SK-N-SH (cell line): ENCODE measurements at regions not wholly inside any gene's neighbourhood (a gene's known extent, or its start where the extent isn't known, plus 50 kb on each side); places are given as distances from the start of the nearest gene placed in this dataset.

Experiments
- CTCF ChIA-PET: fragments of 300-600, 350-600 bp; formaldehyde crosslinking; extraction: SDS; loops from one replicate; lab custom pipeline; 2021; lab: Yijun Ruan, JAX
- POLR2A ChIA-PET: fragments of 350-600 bp; sonication (Branson Sonifier 250); formaldehyde crosslinking; extraction: SDS; loops from one replicate; lab custom pipeline; 2020; ENCODE audit warnings: antibody characterized with exemption, inconsistent platforms; lab: Yijun Ruan, JAX
- DNase-seq: peaks from one replicate; pipeline ENCODE4 v3.0.0; 2012
- H2AFZ ChIP-seq: fragments of 200-600 bp; sonication (generic); 2 replicates; pipeline ENCODE4 v1.8.1; 2016; ENCODE audit warnings: antibody characterized with exemption, mild to moderate bottlenecking, low read depth
- H3F3A ChIP-seq: fragments of 200-600 bp; sonication (generic); replicated peaks from 2 replicates; pipeline ENCODE3; 2016; ENCODE audit warnings: antibody characterized with exemption, mild to moderate bottlenecking; ENCODE audit not compliant: insufficient read depth
- H3K27ac ChIP-seq, 2 experiments: fragments of 200-500 bp in 1 of 2; fragments of 200-600 bp in 1 of 2; sonication (Bioruptor generic) in 1 of 2; sonication (generic), shearing (Covaris generic) in 1 of 2; 2 replicates each; pipeline versions ENCODE4 v1.5.1 to v1.6.1; 2014 to 2016; ENCODE audit warnings: low read depth in 2 of 2, inconsistent platforms in 1 of 2, low read length in 1 of 2, mild to moderate bottlenecking in 1 of 2, mixed read lengths in 1 of 2
- H3K27me3 ChIP-seq: fragments of 200-600 bp; sonication (generic), shearing (Covaris generic); 2 replicates; pipeline ENCODE4 v1.6.1; 2016; ENCODE audit warnings: mixed run types; ENCODE audit not compliant: insufficient read depth
- H3K36me3 ChIP-seq, 2 experiments: fragments of 200-500 bp in 1 of 2; fragments of 200-600 bp in 1 of 2; sonication (Bioruptor generic) in 1 of 2; sonication (generic) in 1 of 2; replicated peaks in 1 of 2; 2 replicates each; pipeline versions ENCODE3 to v1.5.1; 2014 to 2016; ENCODE audit warnings: low read length in 1 of 2, mild to moderate bottlenecking in 1 of 2; ENCODE audit not compliant: insufficient read depth in 2 of 2, control insufficient read depth in 1 of 2
- H3K4me1 ChIP-seq, 2 experiments: fragments of 200-500 bp in 1 of 2; fragments of 200-600 bp in 1 of 2; sonication (Bioruptor generic) in 1 of 2; sonication (generic), shearing (Covaris generic) in 1 of 2; 2 replicates each; pipeline versions ENCODE4 v1.5.1 to v1.6.1; 2014 to 2016; ENCODE audit warnings: low read depth in 1 of 2, low read length in 1 of 2, mixed run types in 1 of 2; ENCODE audit not compliant: insufficient read depth in 2 of 2, control insufficient read depth in 1 of 2
- H3K4me2 ChIP-seq: fragments of 200-600 bp; sonication (generic), shearing (Covaris generic); 2 replicates; pipeline ENCODE4 v1.6.1; 2017; ENCODE audit warnings: mixed run types
- H3K4me3 ChIP-seq, 2 experiments: fragments of 200-500 bp in 1 of 2; fragments of 200-600 bp in 1 of 2; sonication (Bioruptor generic) in 1 of 2; sonication (generic), shearing (Covaris generic) in 1 of 2; 2 replicates each; pipeline versions ENCODE4 v1.5.1 to v1.8.1; 2014 to 2016; ENCODE audit warnings: low read depth in 2 of 2, inconsistent platforms in 1 of 2, low read length in 1 of 2, mild to moderate bottlenecking in 1 of 2, mixed read lengths in 1 of 2, moderate library complexity in 1 of 2
- H3K79me2 ChIP-seq: fragments of 200-600 bp; sonication (generic); 2 replicates; pipeline ENCODE4 v1.8.1; 2017; ENCODE audit warnings: mild to moderate bottlenecking; ENCODE audit not compliant: insufficient read depth
- H3K9ac ChIP-seq: fragments of 200-600 bp; sonication (generic); 2 replicates; pipeline ENCODE4 v1.6.1; 2017; ENCODE audit warnings: mixed run types
- H3K9me2 ChIP-seq: fragments of 200-600 bp; sonication (generic); 2 replicates; pipeline ENCODE4 v1.6.1; 2017; ENCODE audit warnings: mixed run types
- H3K9me3 ChIP-seq: fragments of 200-600 bp; sonication (generic); 2 replicates; pipeline ENCODE4 v1.6.1; 2017; ENCODE audit warnings: mixed run types, mild to moderate bottlenecking, moderate library complexity
- H4K20me1 ChIP-seq: fragments of 200-600 bp; sonication (generic); 2 replicates; pipeline ENCODE4 v1.6.1; 2017; ENCODE audit warnings: mild to moderate bottlenecking, mixed run types; ENCODE audit not compliant: insufficient read depth
- CHD2 ChIP-seq: fragments of 150-350 bp; IDR thresholded peaks from 2 replicates; pipeline ENCODE4 v1.6.1; 2018; ENCODE audit warnings: low read length; ENCODE audit not compliant: partially characterized antibody
- ELF1 ChIP-seq: IDR thresholded peaks from 2 replicates; pipeline ENCODE4 v1.4.0; 2012
- EP300 ChIP-seq, 2 experiments: IDR thresholded peaks; 2 replicates each; pipeline versions ENCODE4 v1.4.0 to v1.6.1; 2012; ENCODE audit warnings: borderline replicate concordance in 1 of 2, low read depth in 1 of 2, low read length in 1 of 2
- FOXJ3 ChIP-seq: sonication (generic); formaldehyde crosslinking; IDR thresholded peaks from 2 replicates; pipeline ENCODE4 v1.5.1; 2020; ENCODE audit warnings: mild to moderate bottlenecking, missing genetic modification reagents
- MEF2A ChIP-seq: IDR thresholded peaks from 2 replicates; pipeline ENCODE4 v1.4.0; 2012; ENCODE audit warnings: low read depth, borderline replicate concordance
- POLR2AphosphoS5 ChIP-seq: IDR thresholded peaks from 2 replicates; pipeline ENCODE4 v1.6.1; 2012; ENCODE audit warnings: low read depth, low read length
- RAD21 ChIP-seq: IDR thresholded peaks from 2 replicates; pipeline ENCODE4 v1.6.1; 2012; ENCODE audit warnings: mild to moderate bottlenecking, low read length
- RFX5 ChIP-seq: IDR thresholded peaks from 2 replicates; pipeline ENCODE4 v1.6.1; 2012; ENCODE audit warnings: mild to moderate bottlenecking, improper control_type of control experiment, low read length
- SMC3 ChIP-seq: IDR thresholded peaks from 2 replicates; pipeline ENCODE4 v1.6.1; 2012; ENCODE audit warnings: low read depth, low read length, improper control_type of control experiment
- USF2 ChIP-seq: fragments of 150-350 bp; IDR thresholded peaks from 2 replicates; pipeline ENCODE4 v1.6.1; 2017; ENCODE audit warnings: antibody characterized with exemption, low read length, low read depth, borderline replicate concordance
- ZBTB33 ChIP-seq: IDR thresholded peaks from 2 replicates; pipeline ENCODE4 v1.4.0; 2012; ENCODE audit warnings: low read depth, borderline replicate concordance
- WGBS: methylation state at CpG from one replicate; pipeline ENCODE4 v1.1.6; 2017; ENCODE audit warnings: low lambda C conversion rate; 5-methylcytosine and 5-hydroxymethylcytosine counted together
- TF ChIP-seq, protein P1 (sequence below): fragments of 200-600 bp; sonication (generic); IDR thresholded peaks from 2 replicates; pipeline ENCODE4 v1.6.1; 2017; ENCODE audit warnings: antibody characterized with exemption, mild to moderate bottlenecking, moderate library complexity
- TF ChIP-seq, protein P2 (sequence below): fragments of 150-350 bp; IDR thresholded peaks from 2 replicates; pipeline ENCODE4 v1.6.1; 2016; ENCODE audit warnings: mild to moderate bottlenecking, low read depth, low read length

DNA sequence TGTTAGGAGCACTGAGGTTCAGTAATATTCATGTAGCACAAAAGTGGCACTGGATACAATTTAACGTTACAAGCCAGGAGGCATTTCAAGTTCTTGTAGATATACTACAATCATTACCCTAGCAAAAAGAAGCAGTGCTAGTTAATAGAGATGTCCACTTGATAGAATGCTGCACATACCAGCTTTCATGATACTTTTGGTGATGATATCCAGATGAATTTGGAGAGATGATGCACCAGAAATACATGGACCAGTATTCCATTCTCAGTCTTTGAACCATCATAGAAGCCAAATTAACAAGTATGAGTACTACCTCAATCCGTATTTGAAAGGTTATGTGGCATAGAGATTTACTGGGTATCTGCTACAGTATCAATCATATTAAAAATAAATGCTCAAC, 421.0 kb upstream of the MAGEB18 start (continued):
- no peak for TF ChIP-seq MEF2A

DNA sequence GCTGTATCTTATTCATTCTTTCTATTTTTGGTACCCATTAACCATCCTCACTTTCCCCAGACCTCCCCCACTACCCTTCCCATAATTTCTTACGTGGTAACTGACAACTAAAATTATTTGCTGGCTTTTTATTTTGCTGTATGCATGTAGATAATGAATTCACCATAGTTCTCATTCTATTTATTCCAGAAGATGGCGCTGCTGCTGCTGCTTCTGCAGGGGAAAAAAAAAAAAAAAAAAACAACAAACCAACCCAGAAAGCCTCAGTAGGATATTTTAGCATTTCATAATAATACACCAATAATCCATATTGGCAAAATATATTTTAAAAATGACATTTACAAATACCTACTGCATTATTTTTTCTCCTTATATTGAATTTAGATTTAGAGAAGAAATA, 416.6 kb upstream of the MAGEB18 start:
- no peak overlapping the region for H3K4me2 ChIP-seq
- H3K27me3 ChIP-seq = no peaks in the 10 kb centered on the region
- H2AFZ ChIP-seq = no peak overlapping the region
- H3K36me3 ChIP-seq = no peaks in the 10 kb centered on the region
- no peaks in the 10 kb centered on the region for H3K79me2 ChIP-seq
- under 1% methylated on average over 2 of the region's 2 CpGs for WGBS
- CTCF ChIA-PET = interaction anchor here (0.8 to 1.1 kb wide), 3 partner anchors 11 to 253 kb away, joined by 3 to 6 read pairs (median 3); no protein-coding TSS in a partner anchor
- H3K9me3 ChIP-seq = no peaks in the 10 kb centered on the region
- no peak overlapping the region for H3K4me3 ChIP-seq
- no peaks in the 10 kb centered on the region for H3F3A ChIP-seq
- no peak overlapping the region for H3K9ac ChIP-seq
- TF ChIP-seq RAD21 (peak; percentile 74), RFX5 (no peak), MEF2A (no peak), POLR2AphosphoS5 (no peak), SMC3 (peak; percentile 37), USF2 (no peak), EP300 (IDR thresholded peaks at IDR 0.05; ENCODE audit: borderline replicate concordance in 1 of 2, low read depth in 1 of 2, low read length in 1 of 2) (no peak), ELF1 (no peak), ZBTB33 (no peak)
- TF ChIP-seq, protein P1, sequence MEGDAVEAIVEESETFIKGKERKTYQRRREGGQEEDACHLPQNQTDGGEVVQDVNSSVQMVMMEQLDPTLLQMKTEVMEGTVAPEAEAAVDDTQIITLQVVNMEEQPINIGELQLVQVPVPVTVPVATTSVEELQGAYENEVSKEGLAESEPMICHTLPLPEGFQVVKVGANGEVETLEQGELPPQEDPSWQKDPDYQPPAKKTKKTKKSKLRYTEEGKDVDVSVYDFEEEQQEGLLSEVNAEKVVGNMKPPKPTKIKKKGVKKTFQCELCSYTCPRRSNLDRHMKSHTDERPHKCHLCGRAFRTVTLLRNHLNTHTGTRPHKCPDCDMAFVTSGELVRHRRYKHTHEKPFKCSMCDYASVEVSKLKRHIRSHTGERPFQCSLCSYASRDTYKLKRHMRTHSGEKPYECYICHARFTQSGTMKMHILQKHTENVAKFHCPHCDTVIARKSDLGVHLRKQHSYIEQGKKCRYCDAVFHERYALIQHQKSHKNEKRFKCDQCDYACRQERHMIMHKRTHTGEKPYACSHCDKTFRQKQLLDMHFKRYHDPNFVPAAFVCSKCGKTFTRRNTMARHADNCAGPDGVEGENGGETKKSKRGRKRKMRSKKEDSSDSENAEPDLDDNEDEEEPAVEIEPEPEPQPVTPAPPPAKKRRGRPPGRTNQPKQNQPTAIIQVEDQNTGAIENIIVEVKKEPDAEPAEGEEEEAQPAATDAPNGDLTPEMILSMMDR = peak; percentile 73
- POLR2A ChIA-PET = no interaction called here
- H4K20me1 ChIP-seq = no peaks in the 10 kb centered on the region
- no peak overlapping the region for H3K27ac ChIP-seq
- DNase-seq = no peak
- H3K4me1 ChIP-seq = no peaks in the 10 kb centered on the region
- H3K9me2 ChIP-seq = no peaks in the 10 kb centered on the region

GRCh38 chrX:25726539-25726938, 411.6 kb upstream of the MAGEB18 start:
- WGBS = 22% methylated on average over 1 of the region's 1 CpG
- DNase-seq = no peak

More at GRCh38 chrX:25726539-25726938, 411.6 kb upstream of the MAGEB18 start:
- H3K9ac ChIP-seq = no peak overlapping the region
- H3K36me3 ChIP-seq = no peaks in the 10 kb centered on the region
- H4K20me1 ChIP-seq = no peaks in the 10 kb centered on the region
- no peaks in the 10 kb centered on the region for H3K79me2 ChIP-seq
- ChIA-PET CTCF (no interaction called here), POLR2A (no interaction called here)
- H3K9me3 ChIP-seq = no peaks in the 10 kb centered on the region
- H3K4me2 ChIP-seq = no peak overlapping the region
- H2AFZ ChIP-seq = no peak overlapping the region
- H3K27ac ChIP-seq = no peak overlapping the region
- TF ChIP-seq FOXJ3 (CRISPR knock-in tag) = no peak
- TF ChIP-seq, protein P2, sequence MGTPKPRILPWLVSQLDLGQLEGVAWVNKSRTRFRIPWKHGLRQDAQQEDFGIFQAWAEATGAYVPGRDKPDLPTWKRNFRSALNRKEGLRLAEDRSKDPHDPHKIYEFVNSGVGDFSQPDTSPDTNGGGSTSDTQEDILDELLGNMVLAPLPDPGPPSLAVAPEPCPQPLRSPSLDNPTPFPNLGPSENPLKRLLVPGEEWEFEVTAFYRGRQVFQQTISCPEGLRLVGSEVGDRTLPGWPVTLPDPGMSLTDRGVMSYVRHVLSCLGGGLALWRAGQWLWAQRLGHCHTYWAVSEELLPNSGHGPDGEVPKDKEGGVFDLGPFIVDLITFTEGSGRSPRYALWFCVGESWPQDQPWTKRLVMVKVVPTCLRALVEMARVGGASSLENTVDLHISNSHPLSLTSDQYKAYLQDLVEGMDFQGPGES = no peak
- TF ChIP-seq MEF2A = no peak
- TF ChIP-seq CHD2 = no peak
- H3K4me3 ChIP-seq = no peak overlapping the region
- H3K4me1 ChIP-seq = no peaks in the 10 kb centered on the region
- H3K27me3 ChIP-seq = no peaks in the 10 kb centered on the region
- H3F3A ChIP-seq = no peaks in the 10 kb centered on the region
- H3K9me2 ChIP-seq = no peaks in the 10 kb centered on the region
